GM23248 (cell line): ENCODE measurements at regions not wholly inside any gene's neighbourhood (a gene's known extent, or its start where the extent isn't known, plus 50 kb on each side); places are given as distances from the start of the nearest gene placed in this dataset.

Experiments used
- EZH2 ChIP-seq: fragments of 200-600 bp; sonication (generic); IDR thresholded peaks from 2 replicates; pipeline ENCODE4 v1.6.1; 2018; ENCODE audit warnings: antibody characterized with exemption, mild to moderate bottlenecking; ENCODE audit not compliant: insufficient read depth, poor library complexity, severe bottlenecking
- EZH2phosphoT487 ChIP-seq: fragments of 200-600 bp; sonication (generic); IDR thresholded peaks from 2 replicates; pipeline ENCODE4 v1.6.1; 2018; ENCODE audit warnings: antibody characterized with exemption, moderate library complexity, mild to moderate bottlenecking, low read depth; ENCODE audit not compliant: insufficient read depth

DNA sequence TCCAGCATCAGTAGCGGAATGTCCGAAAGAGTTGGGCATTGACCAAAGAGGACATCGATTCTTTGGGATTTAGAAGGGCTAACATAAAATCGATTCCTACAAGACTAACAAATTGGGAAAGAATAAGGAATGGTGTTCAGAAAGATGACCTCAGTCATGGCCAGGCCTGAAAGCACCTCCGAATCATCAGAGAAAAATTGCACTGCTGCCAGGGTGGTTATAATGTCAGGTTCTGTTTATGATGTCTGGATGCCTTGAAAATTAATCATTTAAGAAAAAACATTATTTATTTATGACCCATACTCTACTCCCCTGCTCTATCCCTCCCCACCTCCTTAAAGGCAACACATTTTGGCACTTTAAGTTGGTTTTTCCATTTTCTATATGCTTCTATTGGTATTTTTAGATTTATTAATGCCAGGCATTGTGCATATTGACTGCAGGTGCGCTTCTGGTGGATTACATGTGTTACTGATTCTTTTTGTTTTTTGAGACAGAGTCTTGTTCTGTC is 104.7 kb downstream of the MYCN start:
- TF ChIP-seq EZH2 = no peak
- no peak for TF ChIP-seq EZH2phosphoT487
